ENCODE measurements at regions not wholly inside any gene's neighbourhood (a gene's known extent, or its start where the extent isn't known, plus 50 kb on each side); places are given as distances from the start of the nearest gene placed in this dataset.

GRCh38 chr3:31193871-31194270 is 299.4 kb upstream of the GADL1 start:
- H3K27ac ChIP-seq (ENCODE audit: low read length): no peak overlapping the region
- Mint-ChIP-seq H3K4me3 (no peak overlapping the region), H3K9me3 (no peaks in the 10 kb centered on the region), H3K4me1 (no peaks in the 10 kb centered on the region), H3K27ac (no peak overlapping the region), H3K36me3 (no peaks in the 10 kb centered on the region), H3K27me3 (ENCODE audit: low read depth in 2 of 2) (peaks cover 0 to 2% of the 10 kb centered on the region in 2 donors)
- no peak overlapping the region for H3K4me3 ChIP-seq (ENCODE audit: low read length)
- 100% methylated on average over 1 of the region's 1 CpG for WGBS (ENCODE audit: insufficient coverage)
- no peaks in the 10 kb centered on the region for H3K4me1 ChIP-seq (ENCODE audit: control insufficient read depth, insufficient read depth, low read length)
- H3K36me3 ChIP-seq (ENCODE audit: control insufficient read depth, insufficient read depth, low read length): no peaks in the 10 kb centered on the region
- no peak for TF ChIP-seq CTCF (IDR thresholded peaks at IDR 0.05)
- no peaks in the 10 kb centered on the region for H3K9me3 ChIP-seq (ENCODE audit: control insufficient read depth, insufficient read depth, low read length)
- H3K27me3 ChIP-seq (ENCODE audit: control insufficient read depth, insufficient read depth, low read length): no peaks in the 10 kb centered on the region
- DNase-seq (no peak), ATAC-seq (no peak)
- intact Hi-C loops (cut with micrococcal nuclease): no loop called here

DNA sequence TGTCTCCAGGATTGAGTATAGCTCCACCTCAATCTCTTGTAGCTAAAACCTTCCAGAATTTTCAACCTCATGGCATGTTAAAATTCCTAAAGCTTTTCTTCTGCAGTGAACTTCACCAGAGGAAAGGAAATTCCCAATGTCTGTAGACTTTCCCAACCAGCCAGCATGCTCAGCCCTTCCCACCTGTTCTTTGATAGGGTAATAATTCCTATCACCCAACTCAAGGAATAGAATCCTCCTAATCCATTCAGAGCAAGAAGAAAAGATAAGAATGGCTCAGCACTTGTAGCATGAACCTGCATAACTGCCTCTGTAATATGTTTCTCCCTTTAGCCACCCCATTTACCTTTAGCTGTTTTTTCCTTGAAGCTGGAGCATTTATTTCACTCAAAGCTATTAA is 301.8 kb upstream of the GADL1 start:
- H3K9me3 ChIP-seq (ENCODE audit: control insufficient read depth, insufficient read depth, low read length): no peaks in the 10 kb centered on the region
- ATAC-seq (no peak), DNase-seq (no peak)
- H3K36me3 Mint-ChIP-seq: no peaks in the 10 kb centered on the region
- H3K27ac ChIP-seq (ENCODE audit: low read length): no peak overlapping the region
- no peaks in the 10 kb centered on the region for H3K4me1 ChIP-seq (ENCODE audit: control insufficient read depth, insufficient read depth, low read length)
- H3K9me3 Mint-ChIP-seq: no peaks in the 10 kb centered on the region
- TF ChIP-seq CTCF (IDR thresholded peaks at IDR 0.05): no peak
- no peak overlapping the region for H3K27ac Mint-ChIP-seq
- intact Hi-C loops (cut with micrococcal nuclease): no loop called here
- H3K4me3 ChIP-seq (ENCODE audit: low read length): no peak overlapping the region
- H3K27me3 ChIP-seq (ENCODE audit: control insufficient read depth, insufficient read depth, low read length): no peaks in the 10 kb centered on the region
- H3K4me1 Mint-ChIP-seq: no peaks in the 10 kb centered on the region
- no peak overlapping the region for H3K4me3 Mint-ChIP-seq
- H3K36me3 ChIP-seq (ENCODE audit: control insufficient read depth, insufficient read depth, low read length): no peaks in the 10 kb centered on the region
- peaks cover 0 to 2% of the 10 kb centered on the region in 2 donors for H3K27me3 Mint-ChIP-seq (ENCODE audit: low read depth in 2 of 2)

GRCh38 chr3:31196881-31197364 is 302.5 kb upstream of the GADL1 start:
- intact Hi-C loops (cut with micrococcal nuclease): no loop called here
- Mint-ChIP-seq H3K27ac (no peak overlapping the region), H3K4me3 (no peak overlapping the region), H3K4me1 (no peaks in the 10 kb centered on the region), H3K36me3 (no peaks in the 10 kb centered on the region), H3K27me3 (ENCODE audit: low read depth in 2 of 2) (peaks cover 0 to 2% of the 10 kb centered on the region in 2 donors), H3K9me3 (no peaks in the 10 kb centered on the region)
- no peak overlapping the region for H3K4me3 ChIP-seq (ENCODE audit: low read length)
- H3K4me1 ChIP-seq (ENCODE audit: control insufficient read depth, insufficient read depth, low read length): no peaks in the 10 kb centered on the region
- DNase-seq (no peak), ATAC-seq (no peak)
- no peaks in the 10 kb centered on the region for H3K9me3 ChIP-seq (ENCODE audit: control insufficient read depth, insufficient read depth, low read length)
- H3K27ac ChIP-seq (ENCODE audit: low read length): no peak overlapping the region
- H3K27me3 ChIP-seq (ENCODE audit: control insufficient read depth, insufficient read depth, low read length): no peaks in the 10 kb centered on the region
- WGBS (ENCODE audit: insufficient coverage): 96% methylated on average over 4 of the region's 7 CpGs
- no peaks in the 10 kb centered on the region for H3K36me3 ChIP-seq (ENCODE audit: control insufficient read depth, insufficient read depth, low read length)
- TF ChIP-seq CTCF (IDR thresholded peaks at IDR 0.05): no peak

DNA sequence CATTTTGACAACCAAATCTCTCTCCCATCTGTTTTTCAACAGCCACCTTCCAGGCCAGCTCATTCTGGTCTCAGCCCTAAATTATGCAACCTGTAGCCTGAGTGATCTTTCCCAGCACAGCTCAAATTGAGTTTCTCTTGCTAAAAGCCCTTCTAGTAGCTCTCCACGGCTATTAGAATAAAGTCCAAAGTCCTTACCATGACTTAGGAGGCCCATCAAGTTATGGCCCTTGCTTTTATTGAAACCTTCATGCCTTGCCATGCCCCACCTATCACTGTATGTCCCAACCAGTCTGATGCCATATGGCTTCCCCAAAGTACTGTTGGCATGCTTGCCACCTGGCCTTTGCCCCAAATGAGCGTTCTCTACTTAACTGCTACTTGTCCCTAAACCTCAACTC is 303.5 kb upstream of the GADL1 start:
- peaks cover 0 to 2% of the 10 kb centered on the region in 2 donors for H3K27me3 Mint-ChIP-seq (ENCODE audit: low read depth in 2 of 2)
- WGBS (ENCODE audit: insufficient coverage): 93% methylated on average over 2 of the region's 2 CpGs

More for the DNA sequence above, 303.5 kb upstream of the GADL1 start:
- DNase-seq (no peak), ATAC-seq (no peak)
- no peak for TF ChIP-seq CTCF (IDR thresholded peaks at IDR 0.05)
- H3K9me3 ChIP-seq (ENCODE audit: control insufficient read depth, insufficient read depth, low read length): no peaks in the 10 kb centered on the region
- Mint-ChIP-seq H3K4me3 (no peak overlapping the region), H3K9me3 (no peaks in the 10 kb centered on the region), H3K36me3 (no peaks in the 10 kb centered on the region), H3K4me1 (no peaks in the 10 kb centered on the region), H3K27ac (no peak overlapping the region)
- H3K27me3 ChIP-seq (ENCODE audit: control insufficient read depth, insufficient read depth, low read length): no peaks in the 10 kb centered on the region
- H3K4me1 ChIP-seq (ENCODE audit: control insufficient read depth, insufficient read depth, low read length): no peaks in the 10 kb centered on the region
- no peaks in the 10 kb centered on the region for H3K36me3 ChIP-seq (ENCODE audit: control insufficient read depth, insufficient read depth, low read length)
- H3K27ac ChIP-seq (ENCODE audit: low read length): no peak overlapping the region
- intact Hi-C loops (cut with micrococcal nuclease): no loop called here
- H3K4me3 ChIP-seq (ENCODE audit: low read length): no peak overlapping the region
